Ascending aorta (tissue), 2 donors: ENCODE measurements at regions not wholly inside any gene's neighbourhood (a gene's known extent, or its start where the extent isn't known, plus 50 kb on each side); places are given as distances from the start of the nearest gene placed in this dataset.

ENCODE experiments used
- DNase-seq, 2 donors: peaks; one replicate each; pipeline ENCODE4 v3.0.0-alpha.2; 2019; ENCODE audit warnings: low spot score in 2 of 2
- H3K27ac ChIP-seq, 2 donors: fragments of 200-600 bp; sonication (generic); one replicate each; pipeline ENCODE4 v1.5.1; 2016 to 2017; ENCODE audit warnings: mild to moderate bottlenecking in 1 of 2
- H3K27me3 ChIP-seq: fragments of 200-600 bp; sonication (generic); one replicate; pipeline ENCODE4 v1.5.1; 2017
- H3K36me3 ChIP-seq, 2 donors: fragments of 200-600 bp; sonication (generic); one replicate each; pipeline ENCODE4 v1.5.1; 2016
- H3K4me1 ChIP-seq, 2 donors: fragments of 200-600 bp; sonication (generic); one replicate each; pipeline ENCODE4 v1.5.1; 2016 to 2017; ENCODE audit warnings: mild to moderate bottlenecking in 1 of 2
- H3K4me3 ChIP-seq, 2 donors: fragments of 200-600 bp; sonication (generic); one replicate each; pipeline ENCODE4 v1.5.1; 2016 to 2017; ENCODE audit warnings: mild to moderate bottlenecking in 1 of 2
- H3K9me3 ChIP-seq, 2 donors: fragments of 200-600 bp; sonication (generic); one replicate each; pipeline ENCODE4 v1.5.1; 2016
- intact Hi-C: fragments of 100-400 bp; cut with DNase I; formaldehyde crosslinking; loops from one replicate; pipeline ENCODE4 v1.15.1; 2023
- TF ChIP-seq, protein P1 (sequence below), 3 experiments: fragments of 200-600 bp in 2 of 3; fragments of 450-650 bp in 1 of 3; sonication (generic) in 2 of 3; IDR thresholded peaks; one replicate each; pipeline ENCODE4 v1.5.1; 2016 to 2019; ENCODE audit warnings: antibody characterized with exemption in 3 of 3, mild to moderate bottlenecking in 1 of 3, moderate library complexity in 1 of 3

DNA sequence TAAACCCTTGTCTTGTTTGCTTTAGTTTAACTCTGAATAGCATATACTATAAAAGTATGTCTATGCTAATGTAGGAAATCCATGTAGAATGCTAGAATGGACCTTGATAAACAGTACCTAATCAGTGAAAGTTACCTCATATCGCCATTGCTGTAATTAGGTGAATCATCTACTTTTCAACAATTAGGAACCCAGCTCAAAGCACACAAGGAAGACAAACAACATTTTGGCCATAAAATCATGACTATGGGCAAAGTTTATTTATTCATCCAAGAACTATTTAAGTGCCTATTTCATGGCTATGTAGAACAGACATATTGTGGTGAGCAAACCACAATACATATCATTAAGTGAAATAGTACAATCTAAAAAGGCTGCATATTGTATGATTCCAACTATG lies 1043.2 kb downstream of the BRINP3 start:
- Histone ChIP-seq H3K4me3 (no peak overlapping the region), H3K4me1 (no peaks in the 10 kb centered on the region), H3K27me3 (no peaks in the 10 kb centered on the region), H3K36me3 (no peaks in the 10 kb centered on the region), H3K9me3 (no peaks in the 10 kb centered on the region), H3K27ac (no peak overlapping the region)
- no peak for DNase-seq
- intact Hi-C loops = no loop called here
- TF ChIP-seq, protein P1, sequence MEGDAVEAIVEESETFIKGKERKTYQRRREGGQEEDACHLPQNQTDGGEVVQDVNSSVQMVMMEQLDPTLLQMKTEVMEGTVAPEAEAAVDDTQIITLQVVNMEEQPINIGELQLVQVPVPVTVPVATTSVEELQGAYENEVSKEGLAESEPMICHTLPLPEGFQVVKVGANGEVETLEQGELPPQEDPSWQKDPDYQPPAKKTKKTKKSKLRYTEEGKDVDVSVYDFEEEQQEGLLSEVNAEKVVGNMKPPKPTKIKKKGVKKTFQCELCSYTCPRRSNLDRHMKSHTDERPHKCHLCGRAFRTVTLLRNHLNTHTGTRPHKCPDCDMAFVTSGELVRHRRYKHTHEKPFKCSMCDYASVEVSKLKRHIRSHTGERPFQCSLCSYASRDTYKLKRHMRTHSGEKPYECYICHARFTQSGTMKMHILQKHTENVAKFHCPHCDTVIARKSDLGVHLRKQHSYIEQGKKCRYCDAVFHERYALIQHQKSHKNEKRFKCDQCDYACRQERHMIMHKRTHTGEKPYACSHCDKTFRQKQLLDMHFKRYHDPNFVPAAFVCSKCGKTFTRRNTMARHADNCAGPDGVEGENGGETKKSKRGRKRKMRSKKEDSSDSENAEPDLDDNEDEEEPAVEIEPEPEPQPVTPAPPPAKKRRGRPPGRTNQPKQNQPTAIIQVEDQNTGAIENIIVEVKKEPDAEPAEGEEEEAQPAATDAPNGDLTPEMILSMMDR (IDR thresholded peaks at IDR 0.05) = no peak

DNA sequence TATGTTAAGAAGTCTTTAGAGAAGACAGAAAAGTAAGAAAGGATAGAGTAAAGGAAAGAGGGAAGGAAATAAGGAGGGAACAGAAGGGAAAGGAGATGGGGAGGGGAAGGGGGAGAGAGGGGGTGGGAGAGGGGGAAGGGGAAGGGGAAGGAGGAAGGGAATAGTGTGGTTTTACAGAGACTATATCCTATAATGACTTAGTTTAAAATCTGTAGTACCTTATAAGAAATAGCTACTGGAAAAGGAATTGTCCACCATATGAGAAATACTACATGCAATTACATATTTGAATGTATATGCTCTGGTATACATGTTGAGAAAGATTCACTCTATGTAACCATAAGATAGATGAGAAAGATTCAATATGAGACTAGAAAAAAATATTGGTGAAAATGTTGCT lies 1042.3 kb downstream of the BRINP3 start:
- TF ChIP-seq, protein P1 (IDR thresholded peaks at IDR 0.05) = no peak
- intact Hi-C loops = no loop called here

DNA sequence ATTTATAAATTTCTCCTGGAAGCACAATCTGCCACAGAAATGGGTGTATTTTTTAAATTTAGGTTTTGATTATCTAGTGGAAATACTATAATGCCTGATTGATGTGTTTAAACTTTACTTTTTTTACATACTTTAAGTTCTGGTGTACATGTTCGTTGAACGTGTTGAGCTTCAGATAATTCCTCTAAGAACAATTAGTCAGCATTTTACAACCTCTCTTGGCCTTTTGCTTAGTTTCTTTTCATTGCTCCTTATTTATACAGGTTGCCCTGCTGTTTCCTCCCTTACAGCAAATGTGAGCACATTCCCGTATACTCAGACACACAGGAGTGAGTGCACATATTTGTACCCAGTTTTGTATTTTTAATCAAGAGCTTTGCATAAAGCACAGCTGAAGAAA lies 1038.9 kb downstream of the BRINP3 start:
- H3K4me3 ChIP-seq = no peak overlapping the region
- TF ChIP-seq, protein P1 (IDR thresholded peaks at IDR 0.05) = no peak
- intact Hi-C loops = no loop called here
- no peaks in the 10 kb centered on the region for H3K4me1 ChIP-seq
- H3K36me3 ChIP-seq = no peaks in the 10 kb centered on the region
- H3K9me3 ChIP-seq = no peaks in the 10 kb centered on the region
- no peak overlapping the region for H3K27ac ChIP-seq
- no peak for DNase-seq
- no peaks in the 10 kb centered on the region for H3K27me3 ChIP-seq

More for the DNA sequence above, 1042.3 kb downstream of the BRINP3 start:
- no peak overlapping the region for H3K27ac ChIP-seq
- no peaks in the 10 kb centered on the region for H3K27me3 ChIP-seq
- no peak overlapping the region for H3K4me3 ChIP-seq
- H3K4me1 ChIP-seq = no peaks in the 10 kb centered on the region
- DNase-seq = no peak
- H3K36me3 ChIP-seq = no peaks in the 10 kb centered on the region
- H3K9me3 ChIP-seq = no peaks in the 10 kb centered on the region

DNA sequence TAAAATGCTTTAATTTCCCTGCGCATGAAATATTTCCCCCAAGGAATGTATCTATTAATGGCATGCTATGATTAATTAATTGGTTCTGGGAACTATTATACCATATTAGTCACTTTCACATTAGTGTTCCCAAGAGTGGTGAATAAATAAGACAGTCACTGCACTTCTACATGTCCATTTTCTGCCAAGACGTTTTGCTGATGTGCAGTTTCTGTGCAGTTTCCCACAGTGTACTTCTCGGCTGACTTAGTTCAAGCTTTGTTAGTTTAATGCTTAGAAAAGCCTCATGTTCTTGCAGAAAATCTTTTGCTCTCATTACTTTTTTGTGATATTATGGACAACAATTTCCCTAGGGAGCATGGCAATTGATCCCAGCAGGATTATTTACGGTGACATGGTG lies 1014.5 kb downstream of the BRINP3 start:
- H3K36me3 ChIP-seq = no peaks in the 10 kb centered on the region
- DNase-seq = no peak
- H3K4me3 ChIP-seq = no peak overlapping the region
- H3K27me3 ChIP-seq = no peaks in the 10 kb centered on the region
- TF ChIP-seq, protein P1 (IDR thresholded peaks at IDR 0.05) = no peak
- H3K4me1 ChIP-seq = no peaks in the 10 kb centered on the region
- H3K27ac ChIP-seq = no peak overlapping the region
- no peaks in the 10 kb centered on the region for H3K9me3 ChIP-seq
- intact Hi-C loops = no loop called here

DNA sequence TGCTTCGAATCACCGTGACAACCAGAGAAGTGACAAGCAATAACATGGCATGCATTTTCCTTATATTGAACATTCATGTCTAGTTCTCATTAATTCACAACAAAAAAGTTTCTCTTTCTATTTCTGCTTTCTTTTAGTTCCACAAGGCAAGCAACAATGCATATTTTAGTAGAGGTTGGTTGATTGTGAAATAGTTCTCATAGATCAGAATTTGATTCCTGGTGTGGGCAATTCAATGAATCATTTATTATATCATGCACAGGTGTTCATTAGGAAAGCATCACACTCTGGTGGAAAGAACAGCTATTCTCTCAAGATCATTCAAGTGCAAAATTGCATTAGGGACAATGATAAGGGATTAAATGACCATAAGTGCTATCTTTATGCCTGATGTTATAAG lies 980.9 kb downstream of the BRINP3 start:
- Histone ChIP-seq H3K4me3 (no peak overlapping the region), H3K36me3 (no peaks in the 10 kb centered on the region), H3K27ac (no peak overlapping the region), H3K27me3 (no peaks in the 10 kb centered on the region), H3K9me3 (no peaks in the 10 kb centered on the region), H3K4me1 (no peaks in the 10 kb centered on the region)
- intact Hi-C loops = no loop called here
- no peak for DNase-seq
- TF ChIP-seq, protein P1 (IDR thresholded peaks at IDR 0.05) = no peak

DNA sequence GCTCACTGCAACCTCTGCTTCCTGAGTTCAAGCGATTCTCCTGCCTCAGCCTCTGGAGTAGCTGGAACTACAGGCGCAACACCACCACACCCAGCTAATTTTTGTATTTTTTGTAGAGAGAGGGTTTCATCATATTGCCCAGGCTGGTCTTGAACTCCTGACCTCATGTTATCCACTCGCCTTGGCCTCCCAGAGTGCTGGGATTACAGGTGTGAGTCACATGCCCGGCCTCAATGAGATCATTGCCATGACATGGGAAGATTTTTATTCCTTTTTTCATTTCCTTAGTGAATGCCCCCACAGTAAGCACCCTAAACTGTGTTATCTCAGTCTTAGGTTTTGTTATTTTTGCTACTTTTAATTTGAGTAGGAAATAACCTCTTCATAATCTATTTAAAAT lies 977.9 kb downstream of the BRINP3 start:
- H3K27me3 ChIP-seq = no peaks in the 10 kb centered on the region
- intact Hi-C loops = no loop called here

More for the DNA sequence above, 977.9 kb downstream of the BRINP3 start:
- no peaks in the 10 kb centered on the region for H3K9me3 ChIP-seq
- no peak for DNase-seq
- H3K4me3 ChIP-seq = no peak overlapping the region
- TF ChIP-seq, protein P1 (IDR thresholded peaks at IDR 0.05) = no peak
- no peaks in the 10 kb centered on the region for H3K36me3 ChIP-seq
- no peaks in the 10 kb centered on the region for H3K4me1 ChIP-seq
- H3K27ac ChIP-seq = no peak overlapping the region
